GM23338 (cell line): ENCODE measurements at regions not wholly inside any gene's neighbourhood (a gene's known extent, or its start where the extent isn't known, plus 50 kb on each side); places are given as distances from the start of the nearest gene placed in this dataset.

Experiments used
- EZH2 ChIP-seq: fragments of 200-600 bp; sonication (generic); IDR thresholded peaks from one replicate; pipeline ENCODE4 v1.8.0; 2017; ENCODE audit warnings: antibody characterized with exemption, mild to moderate bottlenecking, low read depth; ENCODE audit not compliant: unreplicated experiment
- EZH2phosphoT487 ChIP-seq: fragments of 200-600 bp; sonication (generic); IDR thresholded peaks from one replicate; pipeline ENCODE4 v1.8.1; 2018; ENCODE audit warnings: antibody characterized with exemption; ENCODE audit not compliant: unreplicated experiment
- NANOG ChIP-seq: IDR thresholded peaks from 2 replicates; pipeline ENCODE4 v1.6.1; 2016; ENCODE audit warnings: antibody characterized with exemption, borderline replicate concordance
- POLR2AphosphoS5 ChIP-seq: IDR thresholded peaks from 2 replicates; pipeline ENCODE4 v1.6.1; 2016; ENCODE audit warnings: antibody characterized with exemption, low read depth
- REST ChIP-seq: IDR thresholded peaks from one replicate; pipeline ENCODE4 v1.6.1; 2018; ENCODE audit warnings: antibody characterized with exemption; ENCODE audit not compliant: unreplicated experiment
- STAT1 ChIP-seq: IDR thresholded peaks from one replicate; pipeline ENCODE4 v1.6.1; 2016; ENCODE audit warnings: antibody characterized with exemption; ENCODE audit not compliant: unreplicated experiment
- ZNF462 ChIP-seq: fragments of 250-450 bp; sonication (Bioruptor Pico); IDR thresholded peaks from 2 replicates; pipeline ENCODE4 v1.5.0; 2020; ENCODE audit warnings: mild to moderate bottlenecking, moderate library complexity
- TF ChIP-seq, protein P1 (sequence below): IDR thresholded peaks from 2 replicates; pipeline ENCODE4 v1.6.1; 2016; ENCODE audit warnings: antibody characterized with exemption

DNA sequence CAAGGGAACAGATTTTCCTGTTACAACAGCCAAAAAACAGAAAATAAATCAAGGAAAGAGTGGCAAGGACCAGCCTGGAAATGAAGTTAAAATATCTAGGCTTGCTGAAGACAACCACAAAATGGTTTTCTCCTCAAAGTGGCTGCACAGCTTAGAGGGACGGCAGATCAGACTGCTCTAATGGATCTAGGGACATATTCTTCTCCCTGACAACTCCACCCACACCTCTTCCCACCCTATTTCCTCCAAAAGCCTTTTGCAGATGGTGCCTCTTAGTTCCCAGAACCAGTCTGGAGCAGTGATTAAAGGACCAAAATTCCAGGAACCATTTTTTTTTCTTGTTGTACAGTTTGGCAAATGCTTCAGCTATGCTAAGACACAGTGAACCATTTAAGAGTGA, 220.2 kb upstream of the SIX2 start (continued):
- TF ChIP-seq ZNF462 (CRISPR knock-in tag) (no peak), EZH2phosphoT487 (no peak), NANOG (no peak), REST (no peak), STAT1 (no peak), EZH2 (no peak), POLR2AphosphoS5 (no peak)
- TF ChIP-seq, protein P1, sequence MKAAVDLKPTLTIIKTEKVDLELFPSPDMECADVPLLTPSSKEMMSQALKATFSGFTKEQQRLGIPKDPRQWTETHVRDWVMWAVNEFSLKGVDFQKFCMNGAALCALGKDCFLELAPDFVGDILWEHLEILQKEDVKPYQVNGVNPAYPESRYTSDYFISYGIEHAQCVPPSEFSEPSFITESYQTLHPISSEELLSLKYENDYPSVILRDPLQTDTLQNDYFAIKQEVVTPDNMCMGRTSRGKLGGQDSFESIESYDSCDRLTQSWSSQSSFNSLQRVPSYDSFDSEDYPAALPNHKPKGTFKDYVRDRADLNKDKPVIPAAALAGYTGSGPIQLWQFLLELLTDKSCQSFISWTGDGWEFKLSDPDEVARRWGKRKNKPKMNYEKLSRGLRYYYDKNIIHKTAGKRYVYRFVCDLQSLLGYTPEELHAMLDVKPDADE, result no peak
